GM12878 (cell line): ENCODE measurements at regions not wholly inside any gene's neighbourhood (a gene's known extent, or its start where the extent isn't known, plus 50 kb on each side); places are given as distances from the start of the nearest gene placed in this dataset.

Source experiments
- ATAC-seq: fragments of 200-7000 bp; cut with Tn5 transposase; 3 replicates; pipeline ENCODE4 v1.9.1; 2020; ENCODE audit warnings: mild to moderate bottlenecking, moderate library complexity
- BruUV-seq: library from RNA; stranded (reverse); fragments of 400-500 nt; replicated peaks from 2 replicates; lab custom pipeline; 2021; lab: Mats Ljungman, UMichigan
- CTCF ChIA-PET: fragments of 300-600 bp; sonication (Branson Sonifier 250); formaldehyde crosslinking; extraction: SDS; loops from one replicate; lab custom pipeline; 2021; ENCODE audit warnings: inconsistent platforms; lab: Yijun Ruan, JAX
- POLR2A ChIA-PET: fragments of 350-600 bp; formaldehyde crosslinking; extraction: SDS; loops from one replicate; lab custom pipeline; 2021; ENCODE audit warnings: inconsistent platforms; lab: Charles Lee
- RAD21 ChIA-PET: fragments of 300-600 bp; sonication (Branson Sonifier 250); formaldehyde crosslinking; loops from one replicate; lab custom pipeline; 2023; ENCODE audit warnings: antibody characterized with exemption; ENCODE audit not compliant: unreplicated experiment; lab: Charles Lee
- SMC1A ChIA-PET: fragments of 300-600 bp; sonication (Branson Sonifier 250); formaldehyde crosslinking; loops from one replicate; lab custom pipeline; 2023; ENCODE audit not compliant: unreplicated experiment, uncharacterized antibody; lab: Charles Lee
- DNase-seq: peaks from one replicate; pipeline ENCODE4 v3.0.0-alpha.2; 2011; ENCODE audit warnings: low read depth, low spot score
- FAIRE-seq: peaks from 3 replicates; lab custom pipeline; 2011; peaks lifted over from hg19 to GRCh38; lab: Jason Lieb, UNC
- H2AFZ ChIP-seq: 2 replicates; pipeline ENCODE4 v1.6.0; 2011; ENCODE audit warnings: low read depth, low read length, control low read depth; ENCODE audit not compliant: control insufficient read depth
- H3K27ac ChIP-seq: 2 replicates; pipeline ENCODE4 v1.5.1; 2011; ENCODE audit warnings: control low read depth; ENCODE audit not compliant: control insufficient read depth, insufficient read depth
- H3K27me3 ChIP-seq, 2 experiments: replicated peaks in 1 of 2; 2 replicates each; pipeline versions ENCODE4 v1.6.0 to v1.6.1; 2011; ENCODE audit warnings: low read length in 1 of 2; ENCODE audit not compliant: control insufficient read depth in 2 of 2, insufficient read depth in 2 of 2
- H3K36me3 ChIP-seq, 2 experiments: 2 replicates each; pipeline ENCODE4 v1.5.1; 2011; ENCODE audit warnings: low read length in 1 of 2; ENCODE audit not compliant: control insufficient read depth in 2 of 2, insufficient read depth in 2 of 2
- H3K4me1 ChIP-seq: 2 replicates; pipeline ENCODE4 v1.6.1; 2011; ENCODE audit warnings: mild to moderate bottlenecking, low read length, moderate library complexity, mixed read lengths; ENCODE audit not compliant: control insufficient read depth, insufficient read depth
- H3K4me2 ChIP-seq: 2 replicates; pipeline ENCODE4 v1.6.0; 2011; ENCODE audit warnings: control low read depth; ENCODE audit not compliant: control insufficient read depth, insufficient read depth
- H3K4me3 ChIP-seq: fragments of 200-600 bp; sonication (generic); 2 replicates; pipeline ENCODE4 v1.5.1; 2016
- H3K79me2 ChIP-seq: 2 replicates; pipeline ENCODE4 v1.6.0; 2011; ENCODE audit warnings: low read length; ENCODE audit not compliant: control insufficient read depth, insufficient read depth
- H3K9ac ChIP-seq: 2 replicates; pipeline ENCODE4 v1.8.0; 2011; ENCODE audit warnings: low read length, control low read depth, mixed read lengths; ENCODE audit not compliant: control insufficient read depth, insufficient read depth
- H3K9me3 ChIP-seq: replicated peaks from 3 replicates; pipeline ENCODE4 v1.5.1; 2011; ENCODE audit warnings: mild to moderate bottlenecking, low read length; ENCODE audit not compliant: control insufficient read depth, insufficient read depth
- H4K20me1 ChIP-seq: 2 replicates; pipeline ENCODE4 v1.6.0; 2011; ENCODE audit not compliant: control insufficient read depth, insufficient read depth
- CHD2 ChIP-seq: IDR thresholded peaks from 2 replicates; pipeline ENCODE4 v1.6.1; 2011; ENCODE audit warnings: low read depth, low read length, improper control_type of control experiment, borderline replicate concordance
- EED ChIP-seq: sonication (generic); IDR thresholded peaks from 2 replicates; pipeline ENCODE4 v1.6.1; 2016; ENCODE audit warnings: antibody characterized with exemption, low read depth
- HDGF ChIP-seq: fragments of 450-650 bp; IDR thresholded peaks from 2 replicates; pipeline ENCODE4 v1.6.1; 2016; ENCODE audit warnings: antibody characterized with exemption
- KLF5 ChIP-seq: fragments of 450-650 bp; IDR thresholded peaks from 2 replicates; pipeline ENCODE4 v1.6.1; 2014; ENCODE audit warnings: mild to moderate bottlenecking; ENCODE audit not compliant: partially characterized antibody
- MEF2A ChIP-seq: IDR thresholded peaks from 2 replicates; pipeline ENCODE4 v1.6.1; 2011; ENCODE audit warnings: low read depth, mild to moderate bottlenecking, low read length, moderate library complexity; ENCODE audit not compliant: insufficient read depth
- NFYA ChIP-seq: IDR thresholded peaks from 2 replicates; pipeline ENCODE4 v1.6.1; 2011; ENCODE audit warnings: low read depth, mild to moderate bottlenecking, low read length, improper control_type of control experiment, borderline replicate concordance
- NRF1 ChIP-seq: conservative IDR thresholded peaks from 2 replicates; pipeline ENCODE4 v1.6.1; 2011; ENCODE audit warnings: mild to moderate bottlenecking, low read depth, low read length, improper control_type of control experiment
- TAF1 ChIP-seq: IDR thresholded peaks from 2 replicates; pipeline ENCODE4 v1.6.1; 2011; ENCODE audit warnings: mild to moderate bottlenecking, low read depth, low read length, borderline replicate concordance
- ZNF217 ChIP-seq: fragments of 450-650 bp; IDR thresholded peaks from 2 replicates; pipeline ENCODE4 v1.6.1; 2017; ENCODE audit warnings: antibody characterized with exemption, mild to moderate bottlenecking
- WGBS: methylation state at CpG from one replicate; pipeline ENCODE4 v1.1.6; 2016; ENCODE audit warnings: low lambda C conversion rate; ENCODE audit not compliant: insufficient replicate concordance, insufficient coverage; ENCODE audit errors: missing lambda C conversion rate; 5-methylcytosine and 5-hydroxymethylcytosine counted together
- in situ Hi-C: fragments of 300-500 bp; cut with MboI; formaldehyde crosslinking; loops from 9 replicates; pipeline ENCODE4 v1.14.3; 2018; ENCODE audit warnings: mixed read lengths
- intact Hi-C: fragments of 100-400 bp; cut with micrococcal nuclease; formaldehyde crosslinking; loops from one replicate; pipeline ENCODE4 v1.14.2; 2022; ENCODE audit not compliant: unreplicated experiment
- TF ChIP-seq, protein P1 (sequence below): fragments of 450-650 bp; IDR thresholded peaks from 2 replicates; pipeline ENCODE4 v1.6.1; 2018; ENCODE audit warnings: mild to moderate bottlenecking, low read depth, moderate library complexity; ENCODE audit not compliant: partially characterized antibody
- TF ChIP-seq, protein P2 (sequence below): IDR thresholded peaks from 2 replicates; pipeline ENCODE4 v1.6.1; 2012; ENCODE audit warnings: low read depth, low read length, improper control_type of control experiment

DNA sequence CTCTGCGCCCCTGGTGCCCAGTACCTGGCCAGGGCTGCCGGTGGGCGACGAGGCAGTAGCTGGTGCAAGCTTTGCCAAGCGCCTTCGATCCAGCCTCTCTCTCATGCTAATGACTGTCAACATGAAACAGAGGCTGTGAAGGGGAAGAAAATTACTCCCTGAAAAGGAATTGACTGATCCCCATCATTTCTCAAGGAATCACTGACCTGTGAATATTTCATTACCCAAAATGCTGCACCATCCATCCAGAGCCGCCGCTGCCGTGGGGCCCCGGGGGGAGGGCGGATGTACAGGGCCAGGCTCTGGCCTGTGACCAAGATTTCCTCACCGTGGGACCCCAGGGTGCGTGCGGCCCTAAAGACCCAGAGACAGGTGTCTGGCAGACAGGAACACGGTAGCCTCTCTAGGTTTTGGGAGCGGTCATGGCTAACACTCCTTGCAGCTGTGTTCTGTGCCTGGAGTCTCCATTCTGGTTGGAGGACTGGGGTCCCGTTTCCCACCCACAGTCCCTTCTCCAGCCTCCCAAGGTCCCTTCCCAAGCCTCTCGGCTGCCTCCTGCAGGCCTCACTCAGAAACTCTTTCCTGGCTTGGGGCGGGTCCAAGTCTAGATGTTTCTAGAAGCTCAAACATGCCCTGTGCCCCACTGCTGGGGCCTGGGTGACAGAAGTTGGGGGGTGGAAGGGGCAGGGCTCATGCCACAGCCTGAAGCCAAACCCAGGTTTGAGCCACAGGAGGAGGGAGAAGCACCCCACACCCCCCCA is 73.3 kb downstream of the ENGASE start:
- H3K9ac ChIP-seq: no peak overlapping the region
- no peak for DNase-seq
- no peaks in the 10 kb centered on the region for H3K79me2 ChIP-seq
- no peak overlapping the region for H3K27ac ChIP-seq
- 39% methylated on average over 19 of the region's 19 CpGs for WGBS
- in situ Hi-C loops: no loop called here
- CTCF ChIA-PET: no interaction called here
- SMC1A ChIA-PET: no interaction called here
- ATAC-seq: no peak
- no peak overlapping the region for H3K4me3 ChIP-seq
- TF ChIP-seq ZNF217 (no peak), TAF1 (no peak), EED (no peak), NRF1 (no peak), CHD2 (no peak), NFYA (no peak), KLF5 (no peak), MEF2A (no peak), HDGF (no peak)
- TF ChIP-seq, protein P1, sequence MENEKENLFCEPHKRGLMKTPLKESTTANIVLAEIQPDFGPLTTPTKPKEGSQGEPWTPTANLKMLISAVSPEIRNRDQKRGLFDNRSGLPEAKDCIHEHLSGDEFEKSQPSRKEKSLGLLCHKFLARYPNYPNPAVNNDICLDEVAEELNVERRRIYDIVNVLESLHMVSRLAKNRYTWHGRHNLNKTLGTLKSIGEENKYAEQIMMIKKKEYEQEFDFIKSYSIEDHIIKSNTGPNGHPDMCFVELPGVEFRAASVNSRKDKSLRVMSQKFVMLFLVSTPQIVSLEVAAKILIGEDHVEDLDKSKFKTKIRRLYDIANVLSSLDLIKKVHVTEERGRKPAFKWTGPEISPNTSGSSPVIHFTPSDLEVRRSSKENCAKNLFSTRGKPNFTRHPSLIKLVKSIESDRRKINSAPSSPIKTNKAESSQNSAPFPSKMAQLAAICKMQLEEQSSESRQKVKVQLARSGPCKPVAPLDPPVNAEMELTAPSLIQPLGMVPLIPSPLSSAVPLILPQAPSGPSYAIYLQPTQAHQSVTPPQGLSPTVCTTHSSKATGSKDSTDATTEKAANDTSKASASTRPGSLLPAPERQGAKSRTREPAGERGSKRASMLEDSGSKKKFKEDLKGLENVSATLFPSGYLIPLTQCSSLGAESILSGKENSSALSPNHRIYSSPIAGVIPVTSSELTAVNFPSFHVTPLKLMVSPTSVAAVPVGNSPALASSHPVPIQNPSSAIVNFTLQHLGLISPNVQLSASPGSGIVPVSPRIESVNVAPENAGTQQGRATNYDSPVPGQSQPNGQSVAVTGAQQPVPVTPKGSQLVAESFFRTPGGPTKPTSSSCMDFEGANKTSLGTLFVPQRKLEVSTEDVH: no peak
- TF ChIP-seq, protein P2, sequence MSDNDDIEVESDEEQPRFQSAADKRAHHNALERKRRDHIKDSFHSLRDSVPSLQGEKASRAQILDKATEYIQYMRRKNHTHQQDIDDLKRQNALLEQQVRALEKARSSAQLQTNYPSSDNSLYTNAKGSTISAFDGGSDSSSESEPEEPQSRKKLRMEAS: no peak
- H2AFZ ChIP-seq: no peak overlapping the region
- POLR2A ChIA-PET: no interaction called here
- RAD21 ChIA-PET: no interaction called here
- no peaks in the 10 kb centered on the region for H4K20me1 ChIP-seq
- FAIRE-seq: no peak
- H3K4me2 ChIP-seq: no peak overlapping the region
- intact Hi-C loops: no loop called here
- no peaks in the 10 kb centered on the region for H3K4me1 ChIP-seq
- H3K27me3 ChIP-seq: no peaks in the 10 kb centered on the region; a peak in 1 of 4 replicates
- BruUV-seq: no TSS peak
- no peaks in the 10 kb centered on the region for H3K9me3 ChIP-seq
- H3K36me3 ChIP-seq: no peaks in the 10 kb centered on the region
